Panc1 (cell line): ENCODE measurements at regions not wholly inside any gene's neighbourhood (a gene's known extent, or its start where the extent isn't known, plus 50 kb on each side); places are given as distances from the start of the nearest gene placed in this dataset.

Source experiments
- ATAC-seq: fragments of 200-7000 bp; cut with Tn5 transposase; 2 replicates; pipeline ENCODE4 v1.9.1; 2020; ENCODE audit warnings: mild to moderate bottlenecking, moderate library complexity
- BruUV-seq: library from RNA; stranded (reverse); fragments of 400-500 nt; replicated peaks from 2 replicates; lab custom pipeline; 2021; lab: Mats Ljungman, UMichigan
- CTCF ChIA-PET: fragments of 300-600 bp; sonication (Branson Sonifier 250); formaldehyde crosslinking; loops from one replicate; lab custom pipeline; 2022; ENCODE audit warnings: antibody characterized with exemption; lab: Charles Lee
- POLR2A ChIA-PET: fragments of 300-600 bp; sonication (Branson Sonifier 250); formaldehyde crosslinking; loops from one replicate; lab custom pipeline; 2022; ENCODE audit warnings: antibody characterized with exemption; lab: Charles Lee
- DNase-seq: peaks from one replicate; pipeline ENCODE4 v3.0.0-alpha.2; 2010; ENCODE audit warnings: low read depth, low spot score
- H3K27ac ChIP-seq: 2 replicates; pipeline ENCODE4 v1.5.1; 2011; ENCODE audit warnings: mild to moderate bottlenecking, low read length, inconsistent platforms
- H3K27me3 ChIP-seq: fragments of 200-500 bp; sonication (Bioruptor generic); 2 replicates; pipeline ENCODE4 v1.6.0; 2014; ENCODE audit warnings: low read length, inconsistent platforms; ENCODE audit not compliant: control insufficient read depth, insufficient read depth
- H3K36me3 ChIP-seq: fragments of 200-500 bp; sonication (Bioruptor generic); 2 replicates; pipeline ENCODE4 v1.5.1; 2014; ENCODE audit warnings: inconsistent platforms, mild to moderate bottlenecking, low read length, moderate library complexity; ENCODE audit not compliant: control insufficient read depth, insufficient read depth
- H3K4me1 ChIP-seq: 2 replicates; pipeline ENCODE4 v1.5.1; 2011; ENCODE audit warnings: inconsistent platforms, mild to moderate bottlenecking, low read length, moderate library complexity; ENCODE audit not compliant: control insufficient read depth, insufficient read depth
- H3K4me3 ChIP-seq, 2 experiments: 2 replicates each; pipeline ENCODE4 v1.5.1; 2011 to 2012; ENCODE audit warnings: low read depth in 2 of 2, low read length in 2 of 2, mild to moderate bottlenecking in 2 of 2, inconsistent platforms in 1 of 2, moderate library complexity in 1 of 2
- H3K9me3 ChIP-seq: fragments of 200-500 bp; sonication (Bioruptor generic); 2 replicates; pipeline ENCODE4 v1.5.1; 2014; ENCODE audit warnings: low read depth, mild to moderate bottlenecking, inconsistent platforms, low read length, moderate library complexity; ENCODE audit not compliant: control insufficient read depth, insufficient read depth
- CTCF ChIP-seq: fragments of 450-650 bp; IDR thresholded peaks from 2 replicates; pipeline ENCODE4 v1.5.1; 2017; ENCODE audit warnings: mild to moderate bottlenecking
- POLR2AphosphoS5 ChIP-seq: IDR thresholded peaks from 2 replicates; pipeline ENCODE4 v1.6.1; 2012; ENCODE audit warnings: mild to moderate bottlenecking, low read depth, low read length, moderate library complexity
- REST ChIP-seq, 2 experiments: IDR thresholded peaks; 2 replicates each; pipeline ENCODE4 v1.6.1; 2011 to 2012; ENCODE audit warnings: low read depth in 2 of 2, control low read depth in 1 of 2, low read length in 1 of 2, mild to moderate bottlenecking in 1 of 2, moderate library complexity in 1 of 2; ENCODE audit not compliant: insufficient read depth in 1 of 2
- SIN3A ChIP-seq: IDR thresholded peaks from 2 replicates; pipeline ENCODE4 v1.6.1; 2012; ENCODE audit warnings: low read depth, mild to moderate bottlenecking, low read length, moderate library complexity, borderline replicate concordance; ENCODE audit not compliant: insufficient read depth
- TCF7L2 ChIP-seq: IDR thresholded peaks from 2 replicates; pipeline ENCODE4 v1.6.1; 2011; ENCODE audit warnings: mild to moderate bottlenecking, low read depth, low read length, inconsistent platforms
- in situ Hi-C: cut with HindIII; loops from 2 replicates; pipeline ENCODE4 v1.10.0; 2016; ENCODE audit warnings: low sequenced_read_pairs, low pct_unique_long_range_greater_than_20kb
- intact Hi-C: fragments of 100-400 bp; cut with micrococcal nuclease; formaldehyde crosslinking; loops from one replicate; pipeline ENCODE4 v1.10.0; 2022; ENCODE audit not compliant: unreplicated experiment

DNA sequence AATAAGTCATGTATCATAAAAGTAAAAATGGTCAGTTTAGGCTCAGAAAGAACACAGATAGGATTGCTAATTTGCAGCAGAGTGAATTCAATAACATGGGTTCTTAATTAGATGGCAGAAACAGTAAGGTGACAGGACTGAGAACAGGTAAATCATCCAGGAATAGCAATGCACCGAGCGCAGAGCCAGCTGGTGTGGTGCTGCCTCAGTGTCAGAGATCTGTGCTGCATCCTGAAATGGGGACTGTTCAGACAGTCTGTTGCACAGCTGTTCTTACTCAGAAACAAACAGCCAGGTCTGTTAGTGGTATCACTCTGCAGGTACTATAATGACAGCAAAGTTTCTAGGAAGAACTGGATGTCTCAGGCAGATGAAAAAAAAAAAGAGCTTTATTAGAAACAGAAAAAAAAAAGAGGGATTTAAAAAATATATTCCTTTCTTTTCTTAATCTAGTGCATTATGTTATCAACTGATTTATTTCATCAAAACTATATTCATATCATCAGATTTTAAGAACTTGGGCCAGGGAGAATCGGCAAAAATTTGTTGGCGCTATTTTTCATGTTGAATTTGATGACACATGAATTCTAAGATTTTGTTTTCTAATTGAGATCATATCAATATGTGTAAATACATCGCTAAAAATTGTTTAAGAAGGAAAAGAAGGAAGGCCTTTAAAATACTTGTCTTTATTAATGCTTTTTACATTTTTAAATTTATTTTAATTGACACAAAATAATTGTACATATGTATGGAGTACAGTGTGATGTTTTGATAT lies 501.8 kb downstream of the PRKD1 start:
- CTCF ChIA-PET: no interaction called here
- Histone ChIP-seq H3K9me3 (no peaks in the 10 kb centered on the region), H3K27me3 (no peaks in the 10 kb centered on the region), H3K36me3 (no peaks in the 10 kb centered on the region), H3K4me3 (no peak overlapping the region), H3K4me1 (no peaks in the 10 kb centered on the region), H3K27ac (no peak overlapping the region)
- in situ Hi-C loops: no loop called here
- ATAC-seq (no peak), DNase-seq (no peak)
- POLR2A ChIA-PET: no interaction called here
- intact Hi-C loops: no loop called here
- no TSS peak for BruUV-seq
- no peak for TF ChIP-seq REST (IDR thresholded peaks at IDR 0.05; ENCODE audit: insufficient read depth in 1 of 2, low read depth in 2 of 2, low read length in 1 of 2)
- TF ChIP-seq CTCF: no peak

- no peak for DNase-seq
- CTCF ChIA-PET: no interaction called here
- H3K27me3 ChIP-seq: no peaks in the 10 kb centered on the region; the same call in 1 of the 2 replicates
- in situ Hi-C loops (no loop called here), intact Hi-C loops (no loop called here)
- POLR2A ChIA-PET: no interaction called here
- H3K27ac ChIP-seq: no peak overlapping the region
- no peak overlapping the region for H3K4me3 ChIP-seq
- H3K9me3 ChIP-seq: no peaks in the 10 kb centered on the region
- H3K36me3 ChIP-seq: no peaks in the 10 kb centered on the region
- no peaks in the 10 kb centered on the region for H3K4me1 ChIP-seq
- no peak for ATAC-seq
- TF ChIP-seq CTCF (no peak), SIN3A (no peak), TCF7L2 (no peak), REST (IDR thresholded peaks at IDR 0.05; ENCODE audit: insufficient read depth in 1 of 2, low read depth in 2 of 2, low read length in 1 of 2) (no peak), POLR2AphosphoS5 (no peak)
- BruUV-seq: no TSS peak
Measured at GRCh38 chr14:29442696-29443095, 485.0 kb downstream of the PRKD1 start.
